SKM-1 treated with dmso at 0.1 percent for 144 hours (cell line): ENCODE measurements at regions not wholly inside any gene's neighbourhood (a gene's known extent, or its start where the extent isn't known, plus 50 kb on each side); places are given as distances from the start of the nearest gene placed in this dataset.
"Not testable (repeated sequence)": the region's sequence is repeated elsewhere in the genome, so short reads cannot be mapped to it uniquely, and the experiment has no call there.

Experiments
- DNase-seq: peaks from one replicate; lab custom pipeline; 2025; ENCODE audit not compliant: unreplicated experiment; lab: John Stamatoyannopoulos, UW

GRCh38 chr3:132084982-132085381 is 50.2 kb upstream of the CPNE4 start:
- no peak for DNase-seq

GRCh38 chr3:132087356-132087755 is 52.5 kb upstream of the CPNE4 start:
- no peak for DNase-seq

- no peak for DNase-seq
These were observed 53.5 kb upstream of the CPNE4 start for GRCh38 chr3:132088291-132088690.

GRCh38 chr3:132090921-132091320 is 56.1 kb upstream of the CPNE4 start:
- no peak for DNase-seq

GRCh38 chr3:132116601-132117000 is 81.8 kb upstream of the CPNE4 start:
- no peak for DNase-seq

- DNase-seq: no peak
These were observed 82.8 kb upstream of the CPNE4 start for GRCh38 chr3:132117642-132118041.

GRCh38 chr3:132119531-132119930 is 84.7 kb upstream of the CPNE4 start:
- DNase-seq: no peak

- no peak for DNase-seq
These were observed 89.3 kb upstream of the CPNE4 start for GRCh38 chr3:132124096-132124495.

- no peak for DNase-seq
These were observed 90.0 kb upstream of the CPNE4 start for GRCh38 chr3:132124651-132125284.

- DNase-seq: no peak
These were observed 99.8 kb upstream of the CPNE4 start for GRCh38 chr3:132134611-132135010.

GRCh38 chr3:132135628-132136333 is 101.0 kb upstream of the CPNE4 start:
- DNase-seq: no peak

GRCh38 chr3:132136334-132136716 is 101.5 kb upstream of the CPNE4 start:
- no peak for DNase-seq

- DNase-seq: not testable (repeated sequence)
These were observed 102.1 kb upstream of the CPNE4 start for GRCh38 chr3:132136902-132137301.

- no peak for DNase-seq
These were observed 111.0 kb upstream of the CPNE4 start for GRCh38 chr3:132145833-132146232.

GRCh38 chr3:132154619-132155018 is 119.8 kb upstream of the CPNE4 start:
- no peak for DNase-seq

- no peak for DNase-seq
These were observed 124.3 kb upstream of the CPNE4 start for GRCh38 chr3:132159145-132159544.

GRCh38 chr3:132160198-132160597 is 125.4 kb upstream of the CPNE4 start:
- DNase-seq: no peak

GRCh38 chr3:132161608-132162007 is 126.8 kb upstream of the CPNE4 start:
- no peak for DNase-seq

- DNase-seq: no peak
These were observed 129.8 kb upstream of the CPNE4 start for GRCh38 chr3:132164469-132165092.

- no peak for DNase-seq
These were observed 133.1 kb upstream of the CPNE4 start for GRCh38 chr3:132167870-132168269.

GRCh38 chr3:132174500-132174899 is 139.7 kb upstream of the CPNE4 start:
- DNase-seq: no peak

GRCh38 chr3:132180337-132180791 is 136.8 kb upstream of the ACP3 start:
- peak; percentile 51 for DNase-seq
